Right kidney (tissue), 1 donor: ENCODE measurements at regions not wholly inside any gene's neighbourhood (a gene's known extent, or its start where the extent isn't known, plus 50 kb on each side); places are given as distances from the start of the nearest gene placed in this dataset.
"Not testable (repeated sequence)": the region's sequence is repeated elsewhere in the genome, so short reads cannot be mapped to it uniquely, and the experiment has no call there.

Experiments
- DNase-seq: peaks from one replicate; pipeline ENCODE4 v3.0.0-alpha.2; 2016

DNA sequence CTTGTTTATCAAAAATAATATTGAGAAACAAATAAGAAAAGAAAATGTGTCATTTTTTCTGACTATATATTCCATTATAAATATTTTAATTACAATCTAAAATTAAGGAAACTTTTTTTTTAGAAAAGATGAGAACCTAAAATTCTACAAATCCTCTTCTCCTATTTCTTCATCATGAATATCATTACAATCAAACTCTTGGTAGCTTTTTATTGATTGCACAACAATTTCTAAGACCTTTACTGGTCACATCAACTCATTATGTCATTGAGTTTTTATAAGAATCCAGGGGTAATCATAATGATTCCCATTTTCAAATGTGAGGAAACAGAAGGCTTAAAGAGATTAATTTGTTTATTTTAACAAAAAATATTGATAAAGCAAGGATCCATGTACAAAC is 841.0 kb downstream of the FRK start:
- no peak for DNase-seq

DNA sequence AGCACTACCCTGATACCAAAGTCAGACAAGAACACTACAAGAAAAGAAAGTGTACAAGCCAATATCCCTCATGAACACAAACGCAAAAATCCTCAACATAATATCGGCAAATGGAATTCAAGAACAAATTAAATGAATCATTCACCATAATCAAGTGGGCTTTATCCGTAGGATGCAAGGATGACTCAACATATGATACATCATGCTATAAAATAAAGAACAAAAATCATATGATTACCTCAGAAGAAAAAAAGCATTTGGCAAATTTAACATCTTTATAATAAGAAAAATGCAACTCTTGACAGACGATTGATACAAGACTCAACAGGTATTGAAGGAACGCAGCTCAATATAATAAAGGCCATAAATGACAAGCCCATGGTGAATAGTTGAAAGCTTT is 843.9 kb downstream of the FRK start:
- DNase-seq, result no peak

DNA sequence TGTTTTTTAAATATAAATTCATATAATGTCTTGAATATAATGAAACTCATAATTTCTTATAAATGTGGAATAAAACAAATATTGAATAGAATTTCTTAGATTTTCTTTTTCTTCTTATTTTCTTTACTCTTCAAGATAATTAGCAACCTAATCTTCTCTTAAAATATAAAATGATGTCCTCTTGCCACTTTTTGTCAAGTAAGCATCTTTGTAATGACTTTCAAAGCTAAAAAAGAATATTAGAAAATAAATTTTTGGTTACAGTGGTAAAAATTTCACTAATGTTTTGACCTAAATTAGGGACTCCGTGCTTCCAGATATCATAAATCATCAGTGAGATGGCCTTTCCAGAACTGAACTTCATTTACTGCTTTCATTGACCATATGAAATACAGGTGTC is 846.4 kb downstream of the FRK start:
- DNase-seq, result no peak

DNA sequence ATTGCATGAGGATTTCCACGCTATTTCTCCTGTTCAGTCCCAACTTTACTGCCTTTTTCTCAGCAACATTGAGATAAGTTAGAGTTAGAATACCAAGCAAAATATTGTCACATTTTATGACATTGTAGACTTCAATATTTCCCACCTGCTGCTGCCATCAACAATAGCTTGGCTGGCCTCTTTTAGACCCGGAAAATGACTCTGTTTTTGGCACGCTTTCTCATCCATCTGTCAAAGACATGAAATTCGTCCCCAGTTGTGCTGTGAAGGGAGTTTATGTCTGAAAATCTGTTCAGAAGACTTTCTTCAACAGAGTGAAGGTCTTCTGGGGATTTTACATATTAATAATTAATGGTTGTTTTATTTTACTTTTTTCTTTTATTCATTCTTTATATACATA is 857.3 kb downstream of the FRK start:
- no peak for DNase-seq

DNA sequence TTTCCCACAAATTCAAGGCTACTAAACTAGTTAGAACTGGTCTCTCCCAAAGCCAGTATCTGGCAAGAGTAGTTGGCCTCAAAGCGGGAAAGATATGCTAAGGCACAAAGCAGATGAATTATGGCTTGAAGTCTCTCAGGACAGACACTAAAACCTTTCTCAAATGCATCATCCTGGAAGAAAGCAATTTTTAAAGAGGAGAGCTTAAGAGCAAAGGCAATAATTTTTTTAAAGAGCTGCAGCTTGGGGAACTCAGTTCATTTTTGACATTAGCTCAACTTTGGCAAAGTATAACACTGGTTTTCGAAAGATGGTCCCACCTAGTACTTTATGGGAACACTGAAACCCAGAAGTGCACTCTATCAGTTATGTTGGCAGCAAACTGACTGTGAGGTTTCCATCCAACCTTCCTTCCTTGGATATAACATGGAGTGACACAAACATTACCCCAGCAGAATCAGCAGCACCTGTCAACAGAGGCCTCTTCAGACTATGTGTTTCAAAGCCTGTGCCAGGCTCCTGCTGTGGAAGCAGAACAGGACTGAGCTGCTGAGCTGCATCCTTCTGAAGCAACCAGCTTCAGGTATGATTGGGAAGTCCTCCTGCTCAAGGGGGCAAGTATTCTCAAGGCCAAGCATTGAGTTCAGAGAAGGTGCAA is 852.3 kb upstream of the HS3ST5 start:
- no peak for DNase-seq

DNA sequence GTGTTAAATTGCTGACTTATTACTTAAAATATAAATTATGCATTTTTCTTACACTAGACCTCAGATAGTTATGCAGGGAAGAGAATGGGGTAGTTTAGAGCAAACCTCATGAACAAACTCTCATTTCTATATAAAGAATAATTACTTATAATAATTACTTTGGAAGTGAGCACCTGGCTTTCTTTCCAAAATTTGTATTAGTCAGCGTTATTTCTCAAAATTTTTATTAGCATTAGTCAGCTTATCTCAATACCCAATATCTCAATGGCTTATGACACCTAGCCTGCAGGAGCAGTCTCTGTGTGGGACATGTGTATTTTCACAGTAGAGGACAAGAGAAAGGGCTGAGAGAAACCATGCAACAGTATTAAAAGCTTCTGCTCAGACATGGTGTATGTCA is 849.2 kb upstream of the HS3ST5 start:
- DNase-seq, result no peak

DNA sequence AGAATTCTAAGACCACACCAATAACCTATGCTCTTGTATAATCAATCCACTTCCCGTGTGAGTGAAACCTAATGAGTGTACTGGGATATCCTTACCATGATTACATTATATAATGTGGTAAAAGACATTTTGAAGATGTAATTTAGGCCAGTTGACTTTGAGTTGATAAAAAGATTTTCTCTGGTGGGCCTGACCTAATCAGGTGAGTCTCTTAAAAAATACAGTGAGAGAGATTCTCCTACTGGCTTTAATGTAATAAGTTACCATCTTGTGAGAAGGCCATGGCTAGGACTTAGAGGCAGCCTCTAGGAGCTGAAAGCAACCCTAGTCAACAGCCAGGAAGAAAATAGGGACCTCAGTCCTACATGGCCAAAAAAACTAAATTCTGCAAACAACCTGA is 847.7 kb upstream of the HS3ST5 start:
- DNase-seq, result no peak

DNA sequence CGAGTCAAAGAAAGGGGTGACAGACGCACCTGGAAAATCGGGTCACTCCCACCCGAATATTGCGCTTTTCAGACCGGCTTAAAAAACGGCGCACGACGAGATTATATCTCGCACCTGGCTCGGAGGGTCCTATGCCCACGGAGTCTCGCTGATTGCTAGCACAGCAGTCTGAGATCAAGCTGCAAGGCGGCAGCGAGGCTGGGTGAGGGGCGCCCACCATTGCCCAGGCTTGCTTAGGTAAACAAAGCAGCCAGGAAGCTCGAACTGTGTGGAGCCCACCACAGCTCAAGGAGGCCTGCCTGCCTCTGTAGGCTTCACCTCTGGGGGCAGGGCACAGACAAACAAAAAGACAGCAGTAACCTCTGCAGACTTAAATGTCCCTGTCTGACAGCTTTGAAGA is 832.6 kb upstream of the HS3ST5 start:
- not testable (repeated sequence) for DNase-seq

DNA sequence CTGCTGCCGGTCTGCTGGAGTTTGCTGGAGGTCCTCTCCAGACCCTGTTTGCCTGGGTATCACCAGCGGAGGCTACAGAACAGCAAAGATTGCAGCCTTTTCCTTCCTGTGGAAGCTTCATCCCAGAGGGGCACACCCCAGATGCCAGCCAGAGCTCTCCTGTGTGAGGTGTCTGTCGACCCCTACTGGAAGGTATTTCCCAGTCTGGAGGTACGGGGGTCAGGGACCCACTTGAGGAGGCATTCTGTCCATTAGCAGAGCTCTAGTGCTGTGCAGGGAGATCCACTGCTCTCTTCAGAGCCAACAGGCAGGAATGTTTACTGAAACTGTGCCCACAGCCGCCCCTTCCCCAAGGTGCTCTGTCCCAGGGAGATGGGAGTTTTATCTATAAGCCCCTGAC is 823.1 kb upstream of the HS3ST5 start:
- not testable (repeated sequence) for DNase-seq

DNA sequence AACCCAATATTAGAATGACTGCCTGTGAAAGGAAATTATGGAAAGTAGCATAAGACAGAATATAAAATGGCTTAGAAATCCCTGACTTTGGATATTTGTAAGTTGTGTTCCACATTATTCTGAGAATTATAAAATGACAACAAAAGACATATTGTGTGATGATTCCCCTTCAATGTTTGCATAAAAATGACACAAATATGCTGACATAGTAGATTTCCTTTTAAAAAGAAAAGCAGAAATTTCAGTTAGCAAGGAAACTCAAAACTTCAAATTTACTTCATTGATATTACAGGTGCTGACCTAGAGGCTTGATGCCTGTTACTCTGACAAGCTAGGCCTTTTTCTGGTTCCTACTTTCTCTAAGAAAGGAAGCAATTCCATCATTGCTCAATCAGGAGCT is 816.9 kb upstream of the HS3ST5 start:
- no peak for DNase-seq

DNA sequence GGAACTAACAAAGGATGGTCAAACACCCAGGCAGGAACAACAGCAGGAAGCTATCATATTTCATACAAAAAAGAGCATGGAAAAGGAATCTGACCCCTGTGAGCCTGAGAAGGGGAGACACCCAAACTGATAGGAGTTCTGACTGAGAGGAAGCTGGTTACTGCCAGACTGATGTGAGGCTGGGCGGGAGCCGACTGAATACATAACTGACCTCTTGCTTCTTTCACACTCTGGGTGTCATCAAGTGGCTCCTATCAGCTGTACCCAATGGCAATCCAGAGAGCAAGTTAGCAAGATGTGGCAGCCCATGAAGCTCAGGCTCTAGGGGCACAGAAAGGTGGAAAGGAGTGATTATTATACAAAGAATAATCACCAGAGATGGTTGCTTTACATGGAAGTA is 795.1 kb upstream of the HS3ST5 start:
- no peak for DNase-seq

DNA sequence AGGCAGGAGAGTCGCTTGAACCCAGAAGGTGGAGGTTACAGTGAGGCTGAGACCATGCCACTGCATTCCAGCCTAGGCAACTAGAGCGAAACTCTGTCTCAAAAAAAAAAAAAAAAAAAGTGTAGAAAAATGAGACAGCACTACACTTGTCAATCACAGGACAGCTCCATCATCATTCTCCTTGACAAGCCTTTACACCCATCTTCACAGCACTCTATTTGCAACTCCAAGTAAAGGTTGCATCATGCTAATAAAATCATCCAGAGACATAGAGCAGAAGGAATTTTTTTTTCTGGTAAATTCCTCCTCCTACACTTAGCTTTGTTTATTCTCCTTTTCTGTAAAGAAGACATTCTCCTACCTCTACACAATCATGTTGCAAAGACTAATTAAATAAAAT is 791.0 kb upstream of the HS3ST5 start:
- no peak for DNase-seq

DNA sequence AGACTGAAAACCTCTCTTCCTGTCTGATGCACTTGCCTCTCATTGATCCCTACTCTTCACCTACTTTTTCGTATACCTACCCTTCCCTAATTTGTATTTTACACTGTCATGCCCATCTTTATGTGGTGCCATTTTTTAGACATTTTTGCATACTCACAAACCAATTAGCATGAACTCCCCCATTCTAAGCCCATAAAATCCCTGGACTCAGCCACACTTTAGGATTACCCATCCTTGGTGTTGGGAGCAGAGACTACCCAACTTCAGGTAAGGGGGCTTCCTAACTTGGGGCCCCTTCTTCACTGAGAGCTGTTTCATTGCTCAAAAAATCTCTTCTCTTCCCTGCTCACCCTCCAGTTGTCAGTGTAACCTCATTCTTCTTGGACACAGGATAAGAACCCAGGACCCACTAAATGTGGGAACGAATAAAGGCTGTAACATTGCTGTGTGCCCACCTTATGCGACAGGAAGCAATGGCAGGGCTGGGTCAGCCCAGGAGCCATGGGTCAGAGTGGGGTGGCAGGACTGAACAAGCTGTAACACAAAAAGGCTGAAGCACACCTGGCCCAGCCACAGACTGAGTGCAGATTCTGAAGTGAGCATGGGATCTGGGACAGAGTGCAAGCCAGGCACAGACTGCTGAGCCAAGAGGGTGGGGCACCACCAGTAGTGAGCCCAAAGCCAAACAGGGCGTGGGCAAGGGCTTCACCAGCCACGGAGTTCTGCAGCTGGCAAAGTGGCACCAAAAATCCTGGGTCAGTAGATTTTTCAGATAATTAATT is 789.1 kb upstream of the HS3ST5 start:
- no peak for DNase-seq

DNA sequence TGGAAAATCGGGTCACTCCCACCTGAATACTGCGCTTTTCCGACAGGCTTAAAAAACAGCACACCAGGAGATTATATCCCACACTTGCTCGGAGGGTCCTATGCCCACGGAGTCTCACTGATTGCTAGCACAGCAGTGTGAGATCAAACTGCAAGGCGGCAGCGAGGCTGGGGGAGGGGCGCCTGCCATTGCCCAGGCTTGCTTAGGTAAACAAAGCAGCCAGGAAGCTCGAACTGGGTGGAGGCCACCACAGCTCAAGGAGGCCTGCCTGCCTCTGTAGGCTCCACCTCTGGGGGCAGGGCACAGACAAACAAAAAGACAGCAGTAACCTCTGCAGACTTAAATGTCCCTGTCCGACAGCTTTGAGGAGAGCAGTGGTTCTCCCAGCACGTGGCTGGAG is 778.7 kb upstream of the HS3ST5 start:
- DNase-seq, result not testable (repeated sequence)

DNA sequence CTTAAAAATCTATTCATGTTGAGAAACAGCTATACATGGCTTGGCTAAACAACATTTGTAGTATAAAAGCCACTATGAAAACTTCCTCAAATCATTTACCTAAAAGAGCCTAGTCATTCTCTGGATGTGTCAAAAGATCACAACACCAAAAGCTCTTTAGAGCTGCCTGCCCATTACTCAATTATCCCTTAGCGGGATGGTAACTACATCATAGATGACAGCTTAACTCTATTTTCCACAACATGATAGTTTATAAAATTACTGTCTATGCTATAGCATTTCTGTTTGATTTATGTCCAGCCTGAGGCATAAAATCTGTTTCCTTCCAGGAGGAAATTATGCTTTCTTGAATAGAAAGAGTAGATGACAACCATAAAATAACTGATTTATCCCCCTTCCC is 777.6 kb upstream of the HS3ST5 start:
- DNase-seq, result no peak

DNA sequence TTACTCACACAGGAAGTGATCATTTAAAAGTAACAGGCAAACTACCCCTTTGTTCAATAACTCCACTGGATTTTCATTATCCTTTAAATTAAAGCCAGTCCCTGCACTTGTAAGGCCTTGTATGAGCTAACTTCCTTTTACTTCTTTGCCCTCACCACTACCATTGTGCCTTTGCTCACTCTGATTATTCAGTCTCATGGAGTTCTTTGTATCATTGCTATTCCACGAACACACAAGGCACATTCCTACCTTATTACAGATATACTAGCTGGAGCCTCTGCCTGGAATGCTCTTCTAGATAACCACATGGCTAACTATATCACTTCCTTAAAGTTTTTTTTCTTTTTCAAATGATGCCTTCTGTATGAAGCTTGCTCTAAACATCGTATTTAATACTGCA is 748.6 kb upstream of the HS3ST5 start:
- no peak for DNase-seq

DNA sequence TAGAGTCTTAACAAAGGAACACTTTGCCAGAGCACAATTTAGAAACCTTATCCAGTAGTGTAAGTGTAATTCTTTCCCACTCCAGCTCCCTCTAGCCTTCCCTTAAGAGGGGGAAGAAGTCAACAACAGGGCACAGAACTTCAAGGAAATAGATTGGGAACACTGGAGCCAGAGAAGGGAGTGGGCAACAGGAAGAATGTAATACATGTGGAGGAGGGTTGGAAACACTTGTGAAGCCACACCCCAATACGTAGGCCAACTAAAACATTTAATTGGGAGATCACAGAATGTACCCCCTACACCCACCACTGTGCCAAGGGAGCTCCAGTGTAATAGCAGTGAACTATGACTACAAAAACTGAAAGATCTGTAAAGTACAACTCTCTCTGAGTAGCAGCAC is 735.7 kb upstream of the HS3ST5 start:
- no peak for DNase-seq

DNA sequence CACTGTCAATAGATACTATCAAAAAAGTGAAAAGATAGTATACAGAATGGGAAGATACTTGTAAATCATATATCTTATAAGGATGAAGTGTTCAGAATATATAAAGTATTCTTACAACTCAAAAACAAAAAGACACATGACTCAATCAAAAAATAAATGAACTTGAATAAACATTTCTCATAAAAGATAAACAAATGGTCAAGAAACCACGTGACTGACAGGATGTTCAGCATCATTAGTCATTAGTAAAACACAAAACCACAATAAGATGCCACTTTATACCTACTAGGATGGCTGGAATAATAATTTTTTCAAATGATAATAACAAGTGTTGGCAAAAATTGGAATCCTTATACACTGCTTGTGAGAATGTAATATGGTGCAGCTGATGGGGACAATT is 729.1 kb upstream of the HS3ST5 start:
- DNase-seq, result no peak

DNA sequence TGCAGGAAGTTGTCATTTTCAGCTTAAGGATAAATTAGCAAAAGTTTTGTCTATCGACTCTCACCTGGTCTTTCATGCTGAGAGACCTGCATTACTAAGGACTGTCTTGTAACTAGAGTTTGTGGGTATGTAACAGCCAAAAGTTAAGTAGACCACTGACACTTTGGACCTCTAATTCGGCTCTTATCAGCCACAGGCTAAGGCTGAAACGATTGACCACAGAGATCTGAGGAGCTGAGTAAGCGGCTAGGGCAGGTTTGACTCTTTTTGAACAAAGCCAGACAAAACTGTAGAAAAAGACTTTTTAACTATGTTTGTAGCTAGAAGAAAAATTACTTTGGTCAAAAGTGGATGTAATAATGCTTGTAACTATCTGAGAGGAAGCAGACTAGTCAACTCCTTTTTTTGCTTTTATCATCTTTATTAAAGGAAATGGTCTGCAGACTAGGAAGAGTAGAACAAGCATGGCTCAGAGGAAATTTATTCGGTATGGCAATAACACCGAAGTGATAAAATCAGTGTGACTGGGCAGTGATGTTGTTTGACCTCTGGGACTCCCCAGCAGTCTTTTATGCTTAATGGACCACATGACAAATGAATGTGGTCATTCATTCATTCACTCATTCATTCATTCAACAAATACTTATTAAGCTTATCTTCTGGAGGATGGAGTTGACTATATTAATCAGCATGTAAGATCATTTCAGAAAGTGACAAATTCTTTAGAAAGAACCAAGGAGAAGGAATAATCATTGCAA is 725.0 kb upstream of the HS3ST5 start:
- no peak for DNase-seq

DNA sequence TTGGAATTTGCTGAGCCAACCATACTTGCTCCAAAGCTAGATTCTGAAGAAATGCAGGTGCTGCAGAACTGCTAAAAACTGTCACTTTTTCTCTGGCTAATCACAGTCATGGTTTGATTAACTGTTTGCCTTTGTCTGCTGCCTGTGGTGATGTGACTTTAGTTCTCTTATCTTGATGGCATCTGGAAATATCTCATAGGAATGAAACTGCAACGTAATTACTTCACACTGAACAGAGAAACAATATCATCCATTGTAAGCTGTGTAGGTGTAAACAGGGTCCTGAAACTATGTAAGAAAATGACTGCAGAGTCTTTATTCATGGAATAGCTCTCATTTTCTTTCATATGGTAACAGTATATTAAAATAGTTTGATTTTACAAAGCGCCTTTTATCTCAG is 721.9 kb upstream of the HS3ST5 start:
- DNase-seq, result no peak

DNA sequence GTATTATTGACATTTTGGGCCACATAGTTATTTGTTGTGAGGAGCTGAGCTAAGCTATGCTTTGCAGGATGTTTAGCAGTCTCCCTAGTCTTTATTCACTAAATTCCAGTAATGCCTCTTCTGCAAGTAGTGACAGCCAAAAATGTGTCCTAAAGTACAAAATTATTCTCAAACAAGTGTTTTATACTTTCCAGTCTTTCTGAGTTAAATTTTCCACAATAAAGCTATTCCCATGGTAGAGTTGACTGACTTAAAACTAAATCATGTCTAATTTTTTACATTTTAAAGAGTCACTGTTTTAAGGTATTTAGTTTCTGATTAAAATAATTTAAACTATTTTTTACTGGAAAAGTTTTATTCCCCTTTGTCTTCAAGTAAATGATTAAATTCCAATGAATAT is 717.8 kb upstream of the HS3ST5 start:
- no peak for DNase-seq

DNA sequence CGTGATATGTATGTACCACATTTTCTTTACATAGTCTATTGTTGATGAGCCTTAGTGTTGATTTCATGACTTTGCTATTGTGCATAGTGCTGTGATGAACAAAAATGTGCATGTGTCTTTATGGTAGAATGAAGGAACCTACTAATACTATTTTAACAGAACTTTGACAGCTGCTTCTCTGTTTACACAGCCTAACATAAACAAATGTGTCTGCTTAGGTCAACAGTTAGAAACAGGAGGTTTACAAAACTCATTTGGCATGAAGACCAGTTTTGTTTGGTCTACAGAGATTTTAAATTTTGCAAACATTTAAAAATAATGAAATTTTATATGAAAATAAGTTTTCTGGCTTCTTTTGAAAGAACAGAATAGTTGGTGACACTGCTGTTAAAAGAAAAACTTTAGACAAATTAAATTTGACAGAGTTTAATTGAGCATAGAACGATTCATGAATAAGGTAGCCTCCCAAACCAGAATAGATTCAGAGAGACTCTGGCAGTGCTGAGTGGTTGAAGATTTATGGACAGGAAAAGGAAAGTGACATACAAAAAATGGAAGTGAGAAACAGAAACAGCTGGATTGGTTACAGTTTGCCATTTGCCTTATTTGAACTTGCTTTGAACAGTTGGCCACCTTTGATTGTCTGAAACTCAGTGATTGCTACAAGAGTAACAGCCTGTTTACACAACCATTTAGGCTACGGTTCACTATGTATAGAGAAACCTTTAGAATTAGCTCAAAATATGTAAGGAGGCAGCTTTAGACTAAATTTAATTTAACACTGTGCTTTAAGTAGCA is 715.8 kb upstream of the HS3ST5 start:
- no peak for DNase-seq

DNA sequence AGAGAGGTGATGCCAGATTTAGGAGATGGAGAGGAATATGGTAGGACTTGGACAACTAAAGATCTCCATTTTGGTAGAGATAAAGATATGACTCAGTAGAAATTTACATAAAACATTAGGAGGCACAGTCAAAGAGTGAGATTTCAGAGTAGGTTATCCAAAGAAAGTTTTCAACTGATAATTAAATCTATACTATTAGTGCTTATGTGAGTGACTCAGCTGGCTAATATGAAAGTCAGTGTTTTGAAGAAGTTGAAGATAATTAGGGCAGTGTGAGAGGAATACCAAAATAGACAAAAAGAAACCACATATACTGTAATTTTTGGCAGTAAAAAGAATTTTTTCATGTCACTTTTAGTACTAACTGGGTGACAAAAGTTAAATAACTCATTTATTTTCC is 712.8 kb upstream of the HS3ST5 start:
- no peak for DNase-seq
